ENCODE measurements at regions not wholly inside any gene's neighbourhood (a gene's known extent, or its start where the extent isn't known, plus 50 kb on each side); places are given as distances from the start of the nearest gene placed in this dataset.
"Not testable (repeated sequence)": the region's sequence is repeated elsewhere in the genome, so short reads cannot be mapped to it uniquely, and the experiment has no call there.

GRCh38 chr22:49013707-49014106 is 814.0 kb downstream of the BRD1 start:
- DNase-seq = no peak

- DNase-seq = no peak
Observed at GRCh38 chr22:49012712-49013395, 814.8 kb downstream of the BRD1 start.

DNA sequence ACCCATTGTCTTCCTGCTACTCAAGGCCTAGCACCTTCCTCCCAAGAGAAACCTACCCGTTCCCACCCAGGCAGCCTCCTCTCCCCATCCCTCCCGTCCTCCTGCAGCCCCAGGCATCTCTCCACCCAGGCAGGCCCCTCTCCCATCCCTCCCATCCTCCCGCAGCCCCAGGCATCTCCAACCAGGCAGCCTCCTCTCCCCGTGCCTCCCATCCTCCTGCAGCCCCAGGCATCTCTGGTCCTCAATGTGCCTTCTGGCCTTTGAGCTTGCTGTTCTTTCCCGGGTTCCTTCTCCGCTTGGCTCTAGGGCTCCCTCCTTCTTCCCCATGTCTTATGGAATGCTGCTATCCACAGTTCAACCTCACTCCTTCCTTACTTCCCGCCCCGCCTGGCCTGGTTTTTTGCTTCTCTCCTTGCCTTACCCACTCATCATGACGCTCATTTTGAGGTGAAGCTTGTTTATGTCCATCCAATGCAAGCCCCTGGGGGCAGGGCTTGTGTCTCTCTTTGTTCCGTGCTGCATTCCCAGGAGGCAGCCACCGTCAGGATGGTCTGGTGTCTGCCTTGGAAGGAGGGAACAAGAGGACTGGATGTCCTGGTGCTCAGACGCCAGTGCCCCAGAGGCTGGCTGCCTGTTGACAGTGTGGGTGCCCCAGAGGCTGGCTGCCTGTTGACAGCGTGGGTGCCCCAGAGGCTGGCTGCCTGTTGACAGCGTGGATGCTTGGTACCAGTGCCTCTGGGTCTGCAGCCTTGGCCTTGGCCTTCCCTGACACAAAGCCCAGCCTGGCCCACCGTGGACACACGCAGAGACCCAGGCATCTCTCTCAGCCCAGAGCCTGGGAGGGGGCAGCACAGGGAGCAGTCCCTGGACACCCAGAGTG is 815.7 kb downstream of the BRD1 start:
- DNase-seq = peak; percentile 4

DNA sequence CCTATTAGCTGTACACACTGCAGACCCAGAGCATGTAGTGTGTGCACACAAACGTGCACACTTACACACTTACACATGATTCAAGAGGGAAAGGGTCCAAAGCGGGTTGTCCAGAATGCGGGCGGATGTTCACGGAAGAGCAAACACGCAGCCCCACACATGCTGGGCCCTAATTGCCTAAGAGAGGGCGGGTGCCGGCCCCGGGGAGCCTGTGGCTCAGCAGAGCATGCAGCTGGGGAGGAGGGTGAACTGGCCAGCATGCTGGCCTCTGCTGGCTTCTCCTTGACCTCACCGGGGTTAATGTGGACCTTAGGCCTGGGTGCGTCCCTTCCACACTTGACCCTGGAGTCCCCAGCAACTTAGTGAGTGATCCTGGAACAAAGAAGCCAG is 816.3 kb downstream of the BRD1 start:
- DNase-seq = peak; percentile 1

DNA sequence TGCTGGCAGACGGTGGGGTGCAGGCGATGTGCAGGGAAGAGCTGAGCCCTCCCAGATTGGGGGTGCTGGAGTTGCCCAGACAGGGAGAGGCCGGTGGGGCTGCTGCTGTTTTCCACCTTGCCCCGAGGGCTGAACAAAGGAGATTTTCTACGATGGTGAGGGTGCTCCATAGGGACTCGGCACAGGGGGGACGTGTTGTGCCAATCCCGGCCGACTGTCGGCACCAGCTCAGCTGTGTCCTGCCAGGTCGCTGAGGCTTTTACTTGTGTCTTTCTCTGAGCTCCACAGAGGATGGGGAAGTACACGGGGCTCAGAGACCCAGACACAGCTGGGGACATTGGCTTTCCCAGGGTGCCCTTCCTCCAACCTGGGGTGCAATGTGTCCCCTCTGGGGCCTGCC is 816.8 kb downstream of the BRD1 start:
- no peak for DNase-seq

GRCh38 chr22:49010070-49010863 is 817.4 kb downstream of the BRD1 start:
- DNase-seq = no peak

DNA sequence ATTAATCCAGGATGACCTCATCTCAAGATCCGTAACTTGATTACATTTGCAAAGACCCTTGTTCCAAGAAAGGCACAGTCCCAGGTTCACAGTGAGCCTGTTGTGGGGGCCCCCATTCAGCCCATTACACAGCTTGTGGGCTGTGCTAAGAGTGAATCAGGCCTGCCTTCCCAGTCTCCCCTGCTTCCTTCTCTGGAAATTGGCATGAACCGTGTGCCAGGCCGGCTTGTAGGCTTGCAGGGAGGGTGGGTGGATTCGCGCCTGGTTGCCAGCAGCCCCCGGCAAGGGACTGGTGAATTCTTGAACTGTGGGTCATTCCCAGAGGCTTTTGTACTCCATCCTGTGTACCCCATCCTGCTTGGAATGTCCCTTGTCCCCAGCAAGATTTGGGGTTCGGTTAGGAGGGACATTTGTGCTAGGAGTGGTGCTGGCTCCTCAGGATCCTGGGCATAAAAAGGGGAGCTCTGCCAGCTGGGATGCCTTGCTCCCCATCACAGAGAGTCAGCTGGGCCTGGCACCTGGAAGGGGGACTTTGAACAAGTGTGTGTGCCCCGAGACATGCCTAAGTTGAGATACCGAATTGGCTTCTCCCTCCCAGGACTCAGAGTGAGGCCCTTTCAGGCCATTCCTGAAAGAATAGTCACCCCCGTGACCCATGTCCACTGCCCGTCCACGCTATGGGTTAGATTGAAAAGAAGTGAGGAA is 818.2 kb downstream of the BRD1 start:
- DNase-seq = no peak

GRCh38 chr22:49008682-49009235 is 818.9 kb downstream of the BRD1 start:
- no peak for DNase-seq

GRCh38 chr22:49007013-49007653 is 820.5 kb downstream of the BRD1 start:
- DNase-seq = no peak

DNA sequence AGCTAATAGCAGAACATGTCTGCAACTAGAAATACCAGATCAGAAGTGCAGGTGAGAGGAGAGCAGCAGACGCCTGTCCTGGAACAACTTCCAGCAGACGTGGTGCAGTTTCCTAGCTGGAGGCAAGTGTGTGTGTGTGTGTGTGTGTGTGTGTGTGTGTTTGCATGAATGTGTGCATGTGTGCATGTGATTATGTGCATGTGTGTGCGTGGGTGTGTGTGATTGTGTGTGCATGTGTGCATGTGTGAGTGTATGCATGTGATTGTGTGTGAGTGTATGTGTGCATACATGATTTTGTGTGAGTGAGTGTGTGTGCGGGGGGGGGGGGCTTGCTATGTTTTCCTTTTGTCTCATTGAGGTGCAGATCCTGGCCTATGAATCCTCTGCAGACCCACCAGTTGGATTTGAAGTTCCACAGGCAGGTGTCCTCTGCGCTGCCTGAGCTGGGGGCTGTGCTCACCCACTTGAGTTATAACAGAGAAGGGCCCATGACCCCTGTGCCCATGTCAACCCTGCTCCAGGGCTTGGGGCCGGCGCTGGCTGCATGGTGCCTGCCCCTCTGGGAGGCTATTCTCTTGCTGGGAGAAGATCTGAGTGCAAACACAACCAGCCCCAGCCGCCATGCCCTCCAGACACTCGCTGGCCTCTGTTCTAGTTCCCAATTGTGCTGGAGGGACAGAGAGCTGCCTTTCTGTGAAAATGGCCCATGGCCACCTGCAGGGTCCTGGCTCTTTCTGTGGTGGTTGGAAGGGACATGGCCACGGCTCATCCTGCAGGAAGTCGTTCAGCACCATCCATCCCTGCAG is 821.3 kb downstream of the BRD1 start:
- no peak for DNase-seq

DNA sequence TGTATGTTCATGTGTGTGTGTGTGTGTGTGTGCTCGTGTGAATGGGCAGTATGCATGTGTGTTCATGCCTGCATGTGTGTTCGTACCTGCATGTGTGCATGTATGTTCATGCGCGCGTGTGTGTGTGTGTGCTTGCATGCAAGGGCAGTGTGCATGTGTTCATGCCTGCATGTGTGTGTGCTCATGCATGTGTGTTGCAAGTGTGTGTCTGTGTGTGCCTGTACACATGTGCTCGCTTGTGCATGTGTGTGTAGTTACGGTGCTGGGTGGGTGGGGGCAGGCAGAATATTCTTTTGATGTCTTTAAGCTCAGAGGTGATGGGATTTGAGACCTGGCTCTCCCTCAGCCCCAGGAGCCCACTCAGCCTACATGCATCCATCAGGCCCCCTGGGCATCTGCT is 822.1 kb downstream of the BRD1 start:
- no peak for DNase-seq

DNA sequence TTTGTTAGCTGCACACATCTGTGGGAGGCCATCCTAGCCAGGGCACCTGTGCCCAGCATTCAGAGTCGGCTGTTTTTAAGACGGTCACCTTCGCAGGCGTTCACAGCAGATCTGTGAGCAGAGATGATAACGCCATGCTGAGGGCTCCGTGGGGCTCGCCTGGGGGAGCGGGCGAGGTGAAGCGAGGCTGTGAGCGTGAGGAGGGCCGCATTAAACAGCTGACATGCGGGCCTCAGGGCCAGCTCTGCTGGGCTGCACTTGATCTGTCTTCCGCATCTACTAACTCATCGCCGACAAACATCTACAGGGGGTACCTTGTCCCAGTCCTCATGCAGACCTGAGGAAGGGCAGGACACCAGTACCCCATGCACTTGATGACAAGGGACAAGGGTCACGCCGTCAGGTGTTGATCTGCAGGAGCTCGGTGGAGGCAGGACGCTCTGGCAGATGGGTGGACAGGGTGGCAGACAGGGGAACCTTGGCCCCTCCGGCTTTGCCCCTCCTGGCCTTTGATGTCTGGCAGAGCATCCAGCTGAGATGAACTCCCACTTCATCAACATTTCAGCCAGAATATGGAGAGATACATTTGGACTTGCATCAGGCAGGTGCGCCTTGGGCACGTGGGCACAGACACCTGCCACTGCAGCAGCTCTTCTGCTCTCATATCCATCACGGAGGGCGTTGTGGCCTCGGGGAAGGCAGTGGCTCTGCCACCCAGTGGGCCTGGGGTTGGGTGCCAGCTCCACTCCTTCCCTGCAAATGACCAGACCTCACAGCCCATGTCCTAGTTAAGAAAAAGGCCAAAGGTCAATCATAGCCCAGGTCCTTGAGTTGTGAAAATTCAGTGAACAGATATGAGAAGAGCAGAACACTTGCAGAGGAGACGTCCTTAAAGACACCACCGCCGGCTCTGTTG is 822.9 kb downstream of the BRD1 start:
- no peak for DNase-seq

- not testable (repeated sequence) for DNase-seq
Observed at GRCh38 chr22:48997605-48998004, 830.1 kb downstream of the BRD1 start.

- DNase-seq = no peak
Observed at GRCh38 chr22:48993655-48994054, 834.0 kb downstream of the BRD1 start.

DNA sequence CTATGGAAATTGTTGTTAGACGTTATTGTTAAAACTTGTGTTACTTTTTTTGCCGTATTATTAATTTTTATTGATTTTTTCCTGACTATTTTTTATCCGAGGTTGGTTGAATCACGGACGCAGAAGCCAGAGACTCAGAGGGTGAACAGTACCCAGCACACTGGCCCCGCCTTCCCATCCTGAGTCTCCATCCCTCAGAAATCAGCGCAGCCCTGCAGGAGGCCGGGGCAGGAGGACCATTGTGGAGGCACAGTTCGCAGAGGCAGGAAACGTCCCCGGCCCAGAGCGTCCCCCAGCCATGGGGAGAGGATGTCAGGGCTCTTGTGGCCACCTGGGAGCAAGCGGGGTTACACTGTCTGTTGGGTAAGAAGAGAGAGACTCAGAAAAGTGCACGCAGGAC is 843.0 kb downstream of the BRD1 start:
- no peak for DNase-seq

DNA sequence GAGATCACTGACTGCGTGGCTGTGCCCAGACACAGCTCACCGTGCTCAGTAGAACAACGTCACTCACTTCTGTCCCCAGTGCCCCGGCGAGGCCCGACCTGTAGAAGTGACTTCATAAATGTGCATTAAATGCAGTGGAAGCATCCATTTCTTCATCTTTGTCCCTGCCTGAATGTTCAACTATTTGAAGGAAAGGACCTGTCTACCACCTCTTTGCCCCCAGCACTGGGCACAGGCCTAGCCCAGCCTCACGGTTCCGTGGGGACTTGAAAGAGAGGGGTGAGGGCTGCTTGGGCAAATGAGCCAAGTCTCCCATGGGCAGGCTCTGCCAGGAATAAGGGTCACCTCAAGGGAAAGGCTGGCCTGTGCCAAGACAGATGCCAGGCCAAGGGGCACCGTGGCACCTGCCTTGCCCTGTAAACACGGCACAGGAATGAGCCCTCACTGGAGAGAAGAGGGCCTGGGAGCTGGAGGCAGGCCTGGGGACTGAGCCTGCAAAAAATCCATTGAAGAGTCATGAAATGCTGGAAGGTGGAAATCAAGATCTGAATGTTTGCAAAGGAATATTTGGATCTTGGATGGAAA is 845.3 kb downstream of the BRD1 start:
- no peak for DNase-seq

DNA sequence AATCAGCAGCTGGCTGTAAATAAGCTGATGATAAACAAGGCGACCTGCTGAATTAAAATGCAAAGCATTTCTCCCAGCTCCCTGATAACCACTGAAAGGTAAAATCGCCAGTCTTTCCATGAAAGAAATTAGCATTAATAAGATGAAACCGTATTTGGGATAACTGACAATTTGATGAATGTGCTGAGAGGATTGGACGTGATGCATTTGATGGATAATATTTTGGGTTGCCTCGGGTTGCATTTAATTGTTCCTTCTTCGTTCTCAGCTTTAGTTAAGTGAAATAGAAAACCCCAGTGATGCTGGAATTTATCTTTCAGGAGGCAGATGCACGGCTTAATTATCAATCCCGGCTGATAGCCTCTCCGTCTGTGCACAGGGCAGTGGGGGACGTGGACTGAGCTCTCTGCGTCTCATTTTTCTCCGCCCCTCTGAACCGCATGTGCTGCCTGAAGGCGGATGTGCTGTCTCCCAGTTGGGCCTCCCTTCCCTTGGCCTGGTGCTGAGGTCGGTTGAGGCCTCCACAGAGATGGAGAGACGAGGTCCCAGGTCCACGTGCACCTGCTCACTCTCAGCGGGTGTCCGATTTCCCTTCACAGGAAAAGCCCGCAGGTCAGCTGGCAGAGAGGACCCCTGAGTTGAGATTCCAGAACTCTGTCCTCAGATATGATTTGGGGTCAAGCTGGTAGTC is 846.2 kb downstream of the BRD1 start:
- DNase-seq = no peak

- no peak for DNase-seq
Observed at GRCh38 chr22:48980918-48981317, 846.8 kb downstream of the BRD1 start.

DNA sequence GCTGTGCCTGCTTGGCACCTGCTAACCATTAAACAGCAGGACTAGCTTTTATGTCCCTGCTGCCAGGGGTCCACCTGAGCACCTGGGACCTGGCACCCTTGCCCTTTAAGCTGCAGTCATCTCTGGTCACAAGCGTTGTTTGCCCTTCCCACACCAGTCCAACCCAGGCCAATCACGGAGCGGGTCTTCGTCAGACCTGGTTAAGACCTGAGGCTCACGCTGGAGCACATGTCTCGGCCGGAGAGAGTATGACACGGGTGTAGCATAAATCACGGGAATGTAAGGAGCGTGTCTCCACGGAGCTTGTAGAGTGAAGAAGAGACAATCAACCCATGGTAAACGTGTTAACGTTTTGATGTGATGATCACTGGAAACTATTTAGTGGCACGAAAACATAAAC is 847.3 kb downstream of the BRD1 start:
- no peak for DNase-seq

Data from activated CD4-positive, alpha-beta T cell treated with anti-CD3 and anti-CD28 coated beads for 1 hour (primary cell).